NCI-H1417 treated with DMSO at 0.1 percent for 48 hours (cell line): ENCODE measurements at regions not wholly inside any gene's neighbourhood (a gene's known extent, or its start where the extent isn't known, plus 50 kb on each side); places are given as distances from the start of the nearest gene placed in this dataset.
"Not testable (repeated sequence)": the region's sequence is repeated elsewhere in the genome, so short reads cannot be mapped to it uniquely, and the experiment has no call there.

Experiments used
- DNase-seq: peaks from one replicate; lab custom pipeline; 2025; lab: John Stamatoyannopoulos, UW

GRCh38 chr11:11220786-11221185 lies 132.3 kb downstream of the CSNK2A3 start:
- DNase-seq: no peak

- no peak for DNase-seq
Measured at GRCh38 chr11:11218629-11218986, 134.4 kb downstream of the CSNK2A3 start.

DNA sequence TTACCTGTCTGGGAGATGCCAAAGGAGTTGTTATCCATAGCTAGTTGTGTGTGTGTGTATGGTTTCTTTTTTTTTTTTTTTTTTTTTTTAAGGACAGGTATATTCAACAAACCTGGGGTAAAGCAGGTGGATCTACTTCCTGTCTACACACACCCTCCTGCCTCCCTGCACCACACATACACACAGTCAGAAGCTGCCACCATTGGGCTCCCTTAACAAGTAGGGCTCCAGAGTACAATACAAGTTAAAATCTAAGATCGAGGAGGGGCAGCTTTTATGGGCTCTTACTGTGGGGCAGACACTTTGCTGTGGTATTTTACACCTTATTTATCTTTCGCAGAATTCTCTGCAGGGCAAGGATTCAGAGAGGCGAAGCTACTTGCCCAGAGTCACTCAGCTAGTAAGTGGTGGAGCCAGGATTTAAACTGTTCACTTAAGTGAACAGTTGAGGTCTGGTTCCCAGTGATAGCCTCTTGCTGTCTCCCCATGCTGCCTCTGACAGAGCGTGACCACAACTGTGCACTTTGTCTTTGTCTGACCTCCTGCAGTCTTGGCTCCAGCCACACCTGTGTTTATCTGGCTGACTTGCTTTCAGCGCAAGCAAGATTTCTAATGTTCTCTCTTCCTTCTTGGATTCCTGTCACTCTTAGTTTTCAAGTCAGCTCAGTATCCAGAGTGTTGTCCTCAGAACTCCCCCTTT lies 135.0 kb downstream of the CSNK2A3 start:
- DNase-seq: no peak

GRCh38 chr11:11217289-11217928 lies 135.6 kb downstream of the CSNK2A3 start:
- DNase-seq: no peak

DNA sequence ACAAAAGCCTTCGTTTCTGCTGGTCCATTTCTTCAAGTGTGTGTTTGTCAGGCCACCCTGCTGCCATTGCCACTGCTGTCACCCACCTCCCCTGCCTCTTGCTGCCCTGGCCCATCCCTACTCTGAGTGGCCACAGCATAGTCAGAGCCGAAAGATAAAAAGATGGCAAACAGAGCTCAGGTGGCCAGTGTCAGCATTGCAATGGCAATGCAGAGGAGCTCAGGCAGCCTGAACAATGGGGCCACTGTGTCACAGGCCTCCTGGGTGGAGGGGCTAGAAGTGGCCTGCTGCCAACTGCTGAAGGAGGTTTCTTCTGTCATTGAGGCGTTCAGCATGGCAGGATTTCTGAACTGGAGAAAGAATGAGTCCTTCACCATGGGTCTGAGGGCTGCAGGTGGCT lies 137.1 kb downstream of the CSNK2A3 start:
- DNase-seq: no peak

GRCh38 chr11:11215058-11215815 lies 137.8 kb downstream of the CSNK2A3 start:
- DNase-seq: no peak

DNA sequence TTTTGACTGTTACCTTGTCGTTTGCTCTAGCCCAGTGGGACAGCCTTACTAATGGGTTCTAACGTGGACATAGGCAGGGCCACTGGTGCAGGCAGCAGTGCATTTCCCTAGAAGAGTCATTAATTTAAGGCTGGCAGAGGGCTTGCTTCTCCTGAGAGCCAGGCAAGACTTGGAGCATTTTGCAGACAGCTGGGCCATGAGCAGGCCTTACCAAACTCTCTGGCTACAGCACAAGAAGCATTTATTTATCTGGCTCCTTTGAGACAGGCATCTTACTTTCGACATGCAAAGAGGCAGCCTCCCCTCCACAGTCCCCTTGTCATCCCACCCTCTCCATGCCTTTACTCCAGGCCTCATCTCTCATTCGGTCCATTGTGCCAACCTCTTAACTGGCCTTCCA lies 139.9 kb downstream of the CSNK2A3 start:
- no peak for DNase-seq

GRCh38 chr11:11211888-11212287 lies 141.2 kb downstream of the CSNK2A3 start:
- no peak for DNase-seq

GRCh38 chr11:11211186-11211585 lies 141.9 kb downstream of the CSNK2A3 start:
- DNase-seq: no peak

- no peak for DNase-seq
Measured at GRCh38 chr11:11210446-11210845, 142.6 kb downstream of the CSNK2A3 start.

- no peak for DNase-seq
Measured at GRCh38 chr11:11209967-11210366, 143.1 kb downstream of the CSNK2A3 start.

- DNase-seq: no peak
Measured at GRCh38 chr11:11208994-11209393, 144.1 kb downstream of the CSNK2A3 start.

- no peak for DNase-seq
Measured at GRCh38 chr11:11207428-11207827, 145.6 kb downstream of the CSNK2A3 start.

DNA sequence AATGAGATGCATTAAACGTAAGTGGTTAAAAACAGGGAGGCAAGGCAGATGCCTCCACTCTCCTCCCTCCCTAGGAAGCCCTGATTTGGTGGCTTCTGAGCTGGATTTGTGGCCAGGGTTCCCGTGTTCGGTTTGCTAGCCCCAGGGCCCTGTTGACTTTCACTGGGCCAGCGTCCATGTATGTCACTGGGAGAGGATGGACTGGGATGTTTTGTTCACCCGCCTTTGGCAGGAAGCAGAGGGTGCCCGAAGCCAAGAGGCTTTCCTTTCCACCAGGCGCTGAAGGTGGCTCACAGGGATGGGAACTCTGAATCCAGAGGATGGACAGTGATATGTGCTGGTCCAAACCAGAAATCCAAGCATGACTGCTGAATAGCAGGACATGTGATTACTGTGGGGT lies 146.6 kb downstream of the CSNK2A3 start:
- no peak for DNase-seq

- DNase-seq: no peak
Measured at GRCh38 chr11:11202885-11203284, 150.2 kb downstream of the CSNK2A3 start.

DNA sequence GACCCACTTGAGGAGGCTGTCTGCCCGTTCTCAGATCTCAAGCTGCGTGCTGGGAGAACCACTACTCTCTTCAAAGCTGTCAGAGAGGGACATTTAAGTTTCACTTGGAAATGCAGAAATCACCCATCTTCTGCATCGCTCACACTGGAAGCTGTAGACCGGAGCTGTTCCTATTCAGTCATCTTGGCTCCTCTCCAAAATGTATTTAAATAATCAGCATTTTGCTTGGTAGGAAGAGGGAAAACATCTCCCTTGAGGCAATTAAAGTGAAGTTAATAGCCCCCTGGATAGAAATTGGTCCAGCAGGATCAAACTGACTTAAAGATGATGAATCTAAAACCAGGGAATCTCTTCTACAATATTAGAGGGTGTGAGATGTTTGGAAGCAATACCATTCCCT lies 151.7 kb downstream of the CSNK2A3 start:
- not testable (repeated sequence) for DNase-seq

DNA sequence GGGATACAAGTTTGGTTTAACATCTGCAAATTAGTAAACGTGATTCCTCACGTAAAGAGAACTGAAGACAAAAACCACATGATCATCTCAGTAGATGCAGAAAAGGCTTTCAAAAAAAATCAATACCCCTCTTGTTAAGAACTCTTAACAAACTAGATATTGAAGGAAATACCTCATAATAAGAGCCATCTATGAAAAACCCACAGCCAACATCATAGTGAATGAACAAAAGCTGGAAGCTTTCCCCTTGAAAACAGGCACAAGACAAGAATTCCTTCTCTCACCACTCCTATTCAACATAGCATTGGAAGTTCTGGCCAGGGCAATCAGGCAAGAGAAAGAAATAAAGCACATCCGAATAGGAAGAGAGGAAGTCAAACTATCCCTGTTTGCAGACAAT lies 160.5 kb downstream of the CSNK2A3 start:
- DNase-seq: no peak

DNA sequence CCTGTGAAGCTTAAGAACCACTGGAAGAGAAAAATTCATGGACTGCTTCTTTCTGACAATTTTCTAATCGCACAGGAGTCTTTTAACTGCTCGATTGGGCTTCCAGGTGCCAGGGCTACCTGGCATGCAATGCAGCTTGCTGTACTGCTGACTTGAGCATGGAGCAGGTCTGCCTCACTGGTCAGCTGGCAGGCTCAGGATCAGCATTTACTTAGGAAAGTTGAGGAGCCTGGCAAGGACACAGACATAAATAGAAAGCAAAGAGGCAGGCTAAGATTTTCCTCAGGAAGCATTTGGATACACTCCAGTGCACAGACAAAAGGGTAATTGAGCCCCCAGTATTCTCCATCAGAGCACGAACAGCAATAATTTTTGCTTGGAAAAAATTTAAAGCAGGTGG lies 163.5 kb downstream of the CSNK2A3 start:
- no peak for DNase-seq

DNA sequence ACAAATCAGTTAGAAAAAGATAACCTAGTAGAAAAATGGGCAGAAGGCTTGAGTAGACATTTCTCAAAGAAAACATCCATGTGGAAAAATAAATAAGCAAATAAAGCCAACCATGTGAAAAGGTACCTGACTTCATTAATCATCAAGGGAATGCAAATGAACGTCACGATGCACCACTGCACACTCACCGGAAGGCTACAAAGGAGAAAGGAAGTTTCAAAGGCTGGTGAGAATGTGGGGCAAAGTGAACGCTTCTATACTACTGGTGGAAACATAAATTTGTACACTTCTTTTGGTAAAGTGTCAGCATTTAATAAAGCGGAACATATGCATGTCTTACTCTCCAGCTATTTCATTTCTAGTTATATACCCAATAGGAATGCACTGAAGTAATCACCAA lies 166.8 kb downstream of the CSNK2A3 start:
- no peak for DNase-seq

DNA sequence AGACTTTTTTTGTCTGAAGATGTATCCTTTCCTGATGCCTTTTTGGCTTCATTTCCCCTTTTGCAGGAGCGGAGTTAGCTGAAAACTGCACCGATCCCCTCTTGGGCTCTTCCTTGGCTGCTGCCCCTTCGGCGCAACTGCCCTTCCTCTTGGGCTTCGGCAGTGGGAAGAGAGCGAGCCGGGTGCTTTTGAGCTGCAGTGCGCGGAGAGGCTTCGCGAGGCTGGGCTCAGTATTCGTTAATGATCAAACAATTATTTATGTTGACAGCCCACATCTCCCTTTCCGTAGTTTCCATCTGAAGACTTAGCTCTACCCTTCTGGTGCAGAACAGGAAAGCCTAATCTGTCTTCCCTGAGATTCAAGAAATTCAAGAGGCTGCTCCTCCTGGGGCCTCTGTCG lies 170.8 kb downstream of the CSNK2A3 start:
- no peak for DNase-seq

DNA sequence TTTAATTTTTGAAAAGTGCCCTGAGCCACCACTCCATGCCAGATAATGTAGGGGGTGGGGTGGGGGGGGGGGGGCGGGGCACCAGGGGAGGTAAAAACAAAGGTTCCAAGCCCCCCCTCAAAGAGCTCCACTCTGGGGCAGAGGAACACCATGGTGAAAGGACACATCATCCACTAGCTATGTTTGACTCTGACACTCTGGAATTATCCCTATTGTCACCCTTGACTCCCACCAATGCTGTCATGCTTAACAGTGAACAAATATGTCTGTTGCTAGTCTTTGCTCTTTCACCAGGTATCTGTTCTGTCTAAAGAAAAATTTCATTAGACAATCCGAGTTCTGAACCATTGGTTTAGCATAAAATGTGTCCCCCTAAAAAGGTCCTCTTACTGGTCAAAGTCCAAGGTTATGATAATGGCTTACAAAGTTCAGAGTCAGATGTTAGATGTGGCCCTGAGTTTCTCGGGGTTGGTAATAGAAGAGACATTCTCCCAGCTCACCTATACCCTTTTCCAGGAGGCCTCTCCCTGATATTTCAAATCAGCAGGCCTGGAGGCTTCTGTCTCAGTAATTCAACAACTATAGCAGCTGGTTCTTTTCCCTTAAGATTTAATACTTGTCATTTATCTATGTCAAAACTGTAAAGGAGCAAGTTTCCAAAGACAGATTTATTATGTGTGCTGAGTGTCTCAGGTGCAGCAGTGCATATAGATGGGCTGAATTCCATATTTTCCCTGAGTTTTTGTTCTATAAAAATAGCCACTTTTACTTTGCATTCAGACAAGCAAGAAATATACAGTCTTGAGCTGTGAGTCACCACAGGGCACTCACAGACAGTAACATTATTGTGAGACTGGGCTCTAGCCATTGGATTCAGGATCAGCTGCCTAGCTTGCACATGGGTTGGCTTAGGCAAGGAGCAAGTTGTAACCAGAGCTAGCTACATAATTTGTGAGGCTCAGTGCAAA lies 174.1 kb downstream of the CSNK2A3 start:
- DNase-seq: no peak

GRCh38 chr11:11177156-11177808 lies 175.8 kb downstream of the CSNK2A3 start:
- no peak for DNase-seq
